ENCODE measurements at regions not wholly inside any gene's neighbourhood (a gene's known extent, or its start where the extent isn't known, plus 50 kb on each side); places are given as distances from the start of the nearest gene placed in this dataset.

DNA sequence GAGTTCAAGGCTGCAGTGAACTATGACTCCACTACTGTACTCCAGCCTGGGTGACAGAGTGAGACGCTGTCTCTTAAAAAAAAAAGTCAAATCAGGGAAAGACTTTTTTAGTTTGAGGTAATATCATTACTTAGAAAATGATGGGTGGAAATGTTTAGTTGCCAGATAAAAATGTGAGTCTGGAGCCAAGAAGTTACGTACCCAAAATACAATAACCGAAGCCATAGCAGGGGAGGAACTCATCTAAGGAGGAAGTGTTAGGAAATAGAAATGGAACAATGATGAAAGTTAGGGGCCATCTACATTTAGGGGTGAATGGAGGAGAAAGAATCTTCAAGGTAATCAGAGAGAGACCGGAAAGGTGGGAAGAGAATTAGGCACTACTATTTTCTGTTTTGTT, 98.8 kb downstream of the DACT1 start:
- no peaks in the 10 kb centered on the region for H3K27me3 ChIP-seq (ENCODE audit: insufficient read depth, poor library complexity, severe bottlenecking)
- H3K4me3 ChIP-seq (ENCODE audit: severe bottlenecking), result no peak overlapping the region
- peaks cover 26% of the 10 kb centered on the region for H3K4me1 ChIP-seq (ENCODE audit: insufficient read depth, poor library complexity, severe bottlenecking)
- H3K27ac ChIP-seq (ENCODE audit: poor library complexity, severe bottlenecking), result no peak overlapping the region
- TF ChIP-seq, protein P1, sequence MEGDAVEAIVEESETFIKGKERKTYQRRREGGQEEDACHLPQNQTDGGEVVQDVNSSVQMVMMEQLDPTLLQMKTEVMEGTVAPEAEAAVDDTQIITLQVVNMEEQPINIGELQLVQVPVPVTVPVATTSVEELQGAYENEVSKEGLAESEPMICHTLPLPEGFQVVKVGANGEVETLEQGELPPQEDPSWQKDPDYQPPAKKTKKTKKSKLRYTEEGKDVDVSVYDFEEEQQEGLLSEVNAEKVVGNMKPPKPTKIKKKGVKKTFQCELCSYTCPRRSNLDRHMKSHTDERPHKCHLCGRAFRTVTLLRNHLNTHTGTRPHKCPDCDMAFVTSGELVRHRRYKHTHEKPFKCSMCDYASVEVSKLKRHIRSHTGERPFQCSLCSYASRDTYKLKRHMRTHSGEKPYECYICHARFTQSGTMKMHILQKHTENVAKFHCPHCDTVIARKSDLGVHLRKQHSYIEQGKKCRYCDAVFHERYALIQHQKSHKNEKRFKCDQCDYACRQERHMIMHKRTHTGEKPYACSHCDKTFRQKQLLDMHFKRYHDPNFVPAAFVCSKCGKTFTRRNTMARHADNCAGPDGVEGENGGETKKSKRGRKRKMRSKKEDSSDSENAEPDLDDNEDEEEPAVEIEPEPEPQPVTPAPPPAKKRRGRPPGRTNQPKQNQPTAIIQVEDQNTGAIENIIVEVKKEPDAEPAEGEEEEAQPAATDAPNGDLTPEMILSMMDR (IDR thresholded peaks at IDR 0.05; ENCODE audit: poor library complexity, severe bottlenecking), result no peak
- no peak for DNase-seq (ENCODE audit: low spot score)
- H3K36me3 ChIP-seq (ENCODE audit: low read depth), result no peaks in the 10 kb centered on the region
- H3K9me3 ChIP-seq (ENCODE audit: severe bottlenecking), result no peaks in the 10 kb centered on the region
- no peak for ATAC-seq (ENCODE audit: low read depth)

- H3K27ac ChIP-seq (ENCODE audit: poor library complexity, severe bottlenecking), result peak overlapping the region; percentile 22
- ATAC-seq (ENCODE audit: low read depth), result no peak
These were observed 99.7 kb downstream of the DACT1 start for GRCh38 chr14:58737511-58737910.

DNA sequence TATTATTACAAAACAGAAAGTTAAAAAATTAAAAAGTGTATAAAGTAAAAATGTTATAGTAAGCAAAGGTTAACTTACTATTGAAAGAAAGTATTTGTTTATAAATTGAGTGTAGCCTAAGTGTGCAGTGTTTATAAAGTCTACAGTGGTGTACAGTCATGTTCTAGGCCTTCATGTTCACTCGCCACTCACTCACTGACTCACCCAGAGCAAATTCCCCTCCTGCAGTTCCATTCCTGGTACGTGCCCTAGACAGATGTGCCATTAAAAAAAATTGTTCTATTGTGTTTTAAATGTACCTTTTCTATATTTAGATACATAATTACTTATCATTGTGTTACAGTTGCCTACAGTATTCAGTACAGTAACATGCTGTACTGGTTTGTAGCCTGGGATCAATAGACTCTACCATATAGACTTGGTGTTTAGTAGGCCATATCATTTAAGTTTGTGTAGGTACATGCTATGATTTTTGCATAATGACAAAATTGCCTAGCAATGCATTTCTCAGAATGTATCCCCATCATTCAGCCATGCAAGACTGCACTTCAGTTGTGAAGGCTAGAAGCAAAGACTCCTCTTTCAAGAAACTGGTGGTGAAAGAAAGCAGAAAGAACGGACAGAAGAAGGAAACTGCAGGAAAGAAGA, 100.6 kb downstream of the DACT1 start:
- Histone ChIP-seq H3K9me3 (ENCODE audit: severe bottlenecking) (no peaks in the 10 kb centered on the region), H3K4me3 (ENCODE audit: severe bottlenecking) (no peak overlapping the region), H3K27me3 (ENCODE audit: insufficient read depth, poor library complexity, severe bottlenecking) (no peaks in the 10 kb centered on the region), H3K36me3 (ENCODE audit: low read depth) (no peaks in the 10 kb centered on the region), H3K27ac (ENCODE audit: poor library complexity, severe bottlenecking) (peak overlapping the region; percentile 22), H3K4me1 (ENCODE audit: insufficient read depth, poor library complexity, severe bottlenecking) (peaks cover 14% of the 10 kb centered on the region)
- ATAC-seq (ENCODE audit: low read depth), result peak; percentile 100
- TF ChIP-seq, protein P1 (IDR thresholded peaks at IDR 0.05; ENCODE audit: poor library complexity, severe bottlenecking), result no peak
- DNase-seq (ENCODE audit: low spot score), result peak; percentile 82

More at GRCh38 chr14:58737511-58737910, 99.7 kb downstream of the DACT1 start:
- Histone ChIP-seq H3K36me3 (ENCODE audit: low read depth) (no peaks in the 10 kb centered on the region), H3K4me3 (ENCODE audit: severe bottlenecking) (no peak overlapping the region), H3K4me1 (ENCODE audit: insufficient read depth, poor library complexity, severe bottlenecking) (peaks cover 17% of the 10 kb centered on the region), H3K9me3 (ENCODE audit: severe bottlenecking) (no peaks in the 10 kb centered on the region), H3K27me3 (ENCODE audit: insufficient read depth, poor library complexity, severe bottlenecking) (no peaks in the 10 kb centered on the region)
- DNase-seq (ENCODE audit: low spot score), result no peak
- TF ChIP-seq, protein P1 (IDR thresholded peaks at IDR 0.05; ENCODE audit: poor library complexity, severe bottlenecking), result no peak

DNA sequence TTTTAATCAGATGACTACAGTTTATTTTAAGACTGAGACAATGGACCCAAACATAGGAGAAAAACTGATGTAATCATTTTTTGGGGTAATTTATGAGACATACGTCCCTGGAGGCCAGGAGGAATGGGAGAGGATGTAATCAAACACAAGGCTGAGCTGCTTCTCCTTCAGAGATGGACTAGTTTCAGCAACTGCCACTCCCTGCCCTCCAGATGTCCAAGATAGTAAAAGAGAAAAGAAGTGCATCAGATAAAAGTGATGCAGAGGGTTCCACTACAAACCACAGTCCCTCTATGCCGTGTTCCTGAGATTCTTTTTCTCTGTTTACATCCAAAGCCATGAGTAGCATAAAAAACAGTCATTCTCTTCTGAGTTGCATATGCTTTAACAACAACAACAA, 101.1 kb downstream of the DACT1 start:
- Histone ChIP-seq H3K36me3 (ENCODE audit: low read depth) (no peaks in the 10 kb centered on the region), H3K27ac (ENCODE audit: poor library complexity, severe bottlenecking) (peak overlapping the region; percentile 22), H3K9me3 (ENCODE audit: severe bottlenecking) (no peaks in the 10 kb centered on the region), H3K4me3 (ENCODE audit: severe bottlenecking) (no peak overlapping the region), H3K27me3 (ENCODE audit: insufficient read depth, poor library complexity, severe bottlenecking) (no peaks in the 10 kb centered on the region), H3K4me1 (ENCODE audit: insufficient read depth, poor library complexity, severe bottlenecking) (peaks cover 14% of the 10 kb centered on the region)
- ATAC-seq (ENCODE audit: low read depth), result no peak
- DNase-seq (ENCODE audit: low spot score), result no peak
- TF ChIP-seq, protein P1 (IDR thresholded peaks at IDR 0.05; ENCODE audit: poor library complexity, severe bottlenecking), result no peak

GRCh38 chr14:58739674-58740073, 101.9 kb downstream of the DACT1 start:
- Histone ChIP-seq H3K4me1 (ENCODE audit: insufficient read depth, poor library complexity, severe bottlenecking) (peaks cover 14% of the 10 kb centered on the region), H3K4me3 (ENCODE audit: severe bottlenecking) (no peak overlapping the region), H3K9me3 (ENCODE audit: severe bottlenecking) (no peaks in the 10 kb centered on the region), H3K27ac (ENCODE audit: poor library complexity, severe bottlenecking) (no peak overlapping the region), H3K27me3 (ENCODE audit: insufficient read depth, poor library complexity, severe bottlenecking) (no peaks in the 10 kb centered on the region), H3K36me3 (ENCODE audit: low read depth) (no peaks in the 10 kb centered on the region)
- ATAC-seq (ENCODE audit: low read depth) (no peak), DNase-seq (ENCODE audit: low spot score) (no peak)
- TF ChIP-seq, protein P1 (IDR thresholded peaks at IDR 0.05; ENCODE audit: poor library complexity, severe bottlenecking), result no peak

Data from RWPE2 (cell line).